ENCODE measurements at regions not wholly inside any gene's neighbourhood (a gene's known extent, or its start where the extent isn't known, plus 50 kb on each side); places are given as distances from the start of the nearest gene placed in this dataset.

DNA sequence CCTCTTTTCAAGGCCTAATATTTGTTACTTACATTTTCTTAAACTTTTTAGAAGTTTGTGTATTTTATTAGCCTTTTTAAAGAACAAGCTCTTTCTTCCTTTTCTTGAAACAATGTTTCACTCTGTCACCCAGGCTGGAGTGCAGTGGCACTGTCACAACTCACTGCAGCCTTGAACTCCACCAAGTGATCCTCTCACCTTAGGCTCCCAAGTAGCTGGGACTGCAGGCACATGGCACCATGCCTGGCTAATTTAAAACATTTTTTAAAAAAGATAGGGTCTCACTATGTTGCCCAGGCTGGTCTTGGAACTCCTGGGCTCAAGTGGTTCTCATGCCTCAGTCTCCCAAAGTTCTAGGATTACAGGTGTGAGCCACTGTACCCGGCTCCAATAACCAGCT, 192.2 kb upstream of the SPRY2 start:
- TF ChIP-seq POLR2A (IDR thresholded peaks at IDR 0.05) (no peak), CTCF (IDR thresholded peaks at IDR 0.05) (no peak)
